PC-3 (cell line): ENCODE measurements at regions not wholly inside any gene's neighbourhood (a gene's known extent, or its start where the extent isn't known, plus 50 kb on each side); places are given as distances from the start of the nearest gene placed in this dataset.

ENCODE experiments used
- CTCF ChIP-seq: fragments of 300-600 bp; sonication (generic); conservative IDR thresholded peaks from 2 replicates; pipeline ENCODE4 v1.5.1; 2017; ENCODE audit warnings: antibody characterized with exemption, low read depth, mild to moderate bottlenecking, low read length
- EZH2 ChIP-seq: fragments of 300-600 bp; sonication (generic); IDR thresholded peaks from one replicate; pipeline ENCODE4 v1.6.1; 2017; ENCODE audit warnings: antibody characterized with exemption, mild to moderate bottlenecking, low read length; ENCODE audit not compliant: unreplicated experiment
- EZH2phosphoT487 ChIP-seq: fragments of 300-600 bp; sonication (generic); IDR thresholded peaks from 2 replicates; pipeline ENCODE4 v1.6.1; 2018; ENCODE audit warnings: mild to moderate bottlenecking, antibody characterized with exemption, low read length, borderline replicate concordance

DNA sequence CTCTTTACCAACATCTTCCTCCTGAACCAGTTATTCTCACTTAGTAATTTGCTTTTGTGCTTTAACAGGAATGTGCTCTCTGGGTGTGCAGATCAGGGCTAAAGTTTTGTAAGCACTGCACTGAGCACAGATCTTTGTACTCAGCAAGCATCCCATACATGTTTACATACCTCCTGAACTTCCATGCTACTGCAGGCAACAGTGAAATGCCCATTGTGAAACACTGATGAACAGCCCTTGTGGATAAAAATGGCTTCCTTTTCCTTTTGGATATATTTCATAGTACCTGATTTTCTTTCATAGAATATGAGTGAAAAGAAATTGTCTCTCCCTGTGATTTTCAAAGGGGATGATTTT is 855.9 kb downstream of the MCTP2 start:
- TF ChIP-seq CTCF, result no peak
- no peak for TF ChIP-seq EZH2
- no peak for TF ChIP-seq EZH2phosphoT487
